AG10803 (cell line): ENCODE measurements at regions not wholly inside any gene's neighbourhood (a gene's known extent, or its start where the extent isn't known, plus 50 kb on each side); places are given as distances from the start of the nearest gene placed in this dataset.
A peak's percentile ranks its signal among the peaks of the same experiment; 100 is the strongest.
"Not testable (repeated sequence)": the region's sequence is repeated elsewhere in the genome, so short reads cannot be mapped to it uniquely, and the experiment has no call there.

Experiments
- DNase-seq: peaks from one replicate; pipeline ENCODE4 v3.0.0; 2010; ENCODE audit warnings: low read depth
- H3K4me3 ChIP-seq: 2 replicates; pipeline ENCODE4 v1.5.1; 2011; ENCODE audit warnings: mild to moderate bottlenecking, low read length, control low read depth
- CTCF ChIP-seq: conservative IDR thresholded peaks from 2 replicates; pipeline ENCODE4 v1.5.1; 2011; ENCODE audit warnings: mild to moderate bottlenecking, low read length, control low read depth, inconsistent platforms

DNA sequence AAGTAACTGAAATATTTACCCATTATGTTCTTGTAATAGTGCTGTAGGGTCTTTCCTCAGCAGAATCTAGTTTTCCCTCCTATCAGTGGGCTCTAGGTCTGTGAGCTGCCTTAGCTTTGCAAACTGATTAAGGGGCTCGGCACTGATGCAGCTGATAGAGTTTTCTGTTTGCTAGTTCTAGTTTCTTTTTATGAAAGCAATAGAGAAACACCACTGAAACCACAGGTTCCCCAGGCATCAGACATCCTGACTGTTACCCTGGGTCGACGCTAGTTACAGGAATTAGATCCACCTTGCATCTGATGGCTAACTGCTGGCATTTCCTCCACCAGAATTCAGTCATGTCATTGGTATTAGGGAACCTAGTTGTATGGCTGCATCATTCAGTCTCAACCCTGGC, 225.0 kb upstream of the VCX start:
- TF ChIP-seq CTCF, result no peak
- no peak overlapping the region for H3K4me3 ChIP-seq
- no peak for DNase-seq

GRCh38 chrX:7614616-7615015, 228.4 kb upstream of the VCX start:
- no peak overlapping the region for H3K4me3 ChIP-seq
- TF ChIP-seq CTCF, result no peak
- no peak for DNase-seq

DNA sequence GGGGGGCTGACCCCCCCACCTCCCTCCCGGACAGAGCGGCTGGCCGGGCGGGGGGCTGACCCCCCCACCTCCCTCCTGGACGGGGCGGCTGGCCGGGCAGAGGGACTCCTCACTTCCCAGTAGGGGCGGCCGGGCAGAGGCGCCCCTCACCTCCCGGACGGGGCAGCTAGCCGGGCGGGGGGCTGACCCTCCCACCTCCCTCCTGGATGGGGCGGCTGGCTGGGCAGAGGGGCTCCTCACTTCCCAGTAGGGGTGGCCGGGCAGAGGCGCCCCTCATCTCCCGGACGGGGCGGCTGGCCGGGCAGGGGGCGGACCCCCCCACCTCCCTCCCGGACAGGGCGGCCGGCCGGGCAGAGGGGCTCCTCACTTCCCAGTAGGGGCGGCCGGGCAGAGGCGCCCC, 234.3 kb upstream of the VCX start:
- not testable (repeated sequence) for DNase-seq, H3K4me3 ChIP-seq

GRCh38 chrX:7606039-7606652, 236.8 kb upstream of the VCX start:
- no peak for TF ChIP-seq CTCF
- no peak for DNase-seq
- H3K4me3 ChIP-seq, result no peak overlapping the region

- no peak for TF ChIP-seq CTCF
- DNase-seq, result no peak
- H3K4me3 ChIP-seq, result no peak overlapping the region
Measured at GRCh38 chrX:7603387-7603786, 239.6 kb upstream of the VCX start.

DNA sequence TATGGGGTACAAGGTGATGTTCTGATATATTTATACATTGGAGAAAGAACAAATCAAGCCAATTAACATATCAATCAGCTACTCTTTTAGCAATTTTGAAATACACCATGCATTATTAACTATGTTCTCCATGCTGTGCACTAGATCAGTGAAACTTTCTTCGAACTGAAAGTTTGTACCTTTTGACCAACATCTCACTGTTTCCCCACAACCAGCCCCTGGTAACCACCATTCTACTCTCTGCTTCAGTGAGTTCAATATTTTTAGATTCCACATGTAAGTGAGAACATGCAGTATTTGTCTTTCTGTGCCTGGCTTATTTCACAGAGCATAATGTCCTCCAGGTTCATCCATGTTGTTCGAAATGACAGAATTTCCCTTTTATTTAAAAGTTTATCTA, 246.1 kb upstream of the VCX start:
- DNase-seq, result no peak
- H3K4me3 ChIP-seq, result no peak overlapping the region
- no peak for TF ChIP-seq CTCF

- not testable (repeated sequence) for DNase-seq, H3K4me3 ChIP-seq
Measured at GRCh38 chrX:7593370-7593769, 249.6 kb upstream of the VCX start.

DNA sequence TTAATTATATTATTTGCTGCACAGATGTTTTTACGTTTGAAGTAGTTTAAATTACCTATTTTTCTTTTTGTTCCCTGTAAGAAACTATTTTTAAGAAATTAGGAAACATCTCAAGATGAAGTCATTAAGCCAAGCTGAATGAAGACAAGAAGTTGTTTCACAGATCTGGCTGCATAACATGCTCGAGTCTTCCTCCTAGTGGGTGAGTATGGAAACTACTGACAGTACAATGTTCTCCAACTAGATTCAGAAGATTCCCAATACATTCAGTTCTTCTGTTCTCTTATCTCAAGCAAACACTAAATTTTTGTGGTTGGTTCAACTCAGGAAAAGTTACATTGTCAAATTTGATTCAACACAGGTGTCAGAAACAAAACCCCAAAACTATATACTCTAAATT, 256.8 kb upstream of the VCX start:
- peak; percentile 48 for DNase-seq
- H3K4me3 ChIP-seq, result no peak overlapping the region
- peak; percentile 71 for TF ChIP-seq CTCF
